ENCODE measurements at regions not wholly inside any gene's neighbourhood (a gene's known extent, or its start where the extent isn't known, plus 50 kb on each side); places are given as distances from the start of the nearest gene placed in this dataset.

DNA sequence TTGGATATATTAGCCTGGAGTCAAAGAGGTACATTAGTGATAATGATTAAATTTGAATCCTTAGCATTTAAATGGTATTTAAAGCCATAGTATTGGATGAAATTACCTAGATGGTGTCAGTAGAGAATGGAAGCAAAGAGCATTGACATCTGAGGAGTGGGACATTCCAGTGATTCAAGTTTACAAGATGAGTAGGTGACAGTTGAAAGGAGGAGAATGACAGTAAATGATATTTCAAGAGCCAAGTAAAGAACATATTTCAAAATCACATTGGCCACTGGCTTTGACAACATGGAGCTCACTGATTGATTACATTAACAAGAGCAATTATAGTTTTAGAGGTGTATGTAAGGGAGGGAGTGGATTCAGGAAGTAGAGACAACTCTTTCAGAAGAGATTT is 93.9 kb upstream of the MEF2C start:
- Histone ChIP-seq H3K4me1 (no peaks in the 10 kb centered on the region), H3K27ac (no peak overlapping the region), H3K27me3 (no peaks in the 10 kb centered on the region), H3K4me3 (no peak overlapping the region), H3K9me3 (no peaks in the 10 kb centered on the region), H3K36me3 (no peaks in the 10 kb centered on the region)
- TF ChIP-seq EP300 (IDR thresholded peaks at IDR 0.05; ENCODE audit: low read depth) (no peak), POLR2AphosphoS5 (IDR thresholded peaks at IDR 0.05) (no peak), CTCF (IDR thresholded peaks at IDR 0.05) (no peak), POLR2A (IDR thresholded peaks at IDR 0.05) (no peak)
- intact Hi-C loops (cut with DNase I; ENCODE audit: low total_unique reads) (no loop called here), in situ Hi-C loops (cut with MboI; ENCODE audit: low pct_ligation_motif_present in 1 of 4, low pct_unique_long_range_greater_than_20kb in 1 of 4, low sequenced_read_pairs in 3 of 4) (no loop called here)
- no peak for DNase-seq

GRCh38 chr5:88967633-88968585 is 84.9 kb upstream of the MEF2C start:
- DNase-seq: no peak
- H3K36me3 ChIP-seq: no peaks in the 10 kb centered on the region
- TF ChIP-seq POLR2AphosphoS5 (IDR thresholded peaks at IDR 0.05) (no peak), CTCF (IDR thresholded peaks at IDR 0.05) (no peak), EP300 (IDR thresholded peaks at IDR 0.05; ENCODE audit: low read depth) (no peak), POLR2A (IDR thresholded peaks at IDR 0.05) (no peak)
- H3K27ac ChIP-seq: no peak overlapping the region
- H3K9me3 ChIP-seq: no peaks in the 10 kb centered on the region
- 84 to 89% methylated on average over 3 of the region's 3 CpGs for WGBS, 2 donors (ENCODE audit: low coverage in 1 of 2)
- intact Hi-C loops (cut with DNase I; ENCODE audit: low total_unique reads): no loop called here
- H3K4me3 ChIP-seq: no peak overlapping the region
- H3K27me3 ChIP-seq: no peaks in the 10 kb centered on the region
- no peaks in the 10 kb centered on the region for H3K4me1 ChIP-seq
- in situ Hi-C loops (cut with MboI; ENCODE audit: low pct_ligation_motif_present in 1 of 4, low pct_unique_long_range_greater_than_20kb in 1 of 4, low sequenced_read_pairs in 3 of 4): no loop called here

- no peak for DNase-seq
- no peaks in the 10 kb centered on the region for H3K36me3 ChIP-seq
- H3K27me3 ChIP-seq: no peaks in the 10 kb centered on the region
- H3K9me3 ChIP-seq: no peaks in the 10 kb centered on the region
- intact Hi-C loops (cut with DNase I; ENCODE audit: low total_unique reads) (no loop called here), in situ Hi-C loops (cut with MboI; ENCODE audit: low pct_ligation_motif_present in 1 of 4, low pct_unique_long_range_greater_than_20kb in 1 of 4, low sequenced_read_pairs in 3 of 4) (no loop called here)
- no peak overlapping the region for H3K27ac ChIP-seq
- H3K4me3 ChIP-seq: no peak overlapping the region
- 60 to 63% methylated on average over 1 of the region's 1 CpG for WGBS, 2 donors (ENCODE audit: low coverage in 1 of 2)
- no peaks in the 10 kb centered on the region for H3K4me1 ChIP-seq
- TF ChIP-seq POLR2A (IDR thresholded peaks at IDR 0.05): no peak
- no peak for TF ChIP-seq CTCF (IDR thresholded peaks at IDR 0.05)
- no peak for TF ChIP-seq POLR2AphosphoS5 (IDR thresholded peaks at IDR 0.05)
- TF ChIP-seq EP300 (IDR thresholded peaks at IDR 0.05; ENCODE audit: low read depth): no peak
Measured at GRCh38 chr5:88964831-88965230, 81.8 kb upstream of the MEF2C start.

DNA sequence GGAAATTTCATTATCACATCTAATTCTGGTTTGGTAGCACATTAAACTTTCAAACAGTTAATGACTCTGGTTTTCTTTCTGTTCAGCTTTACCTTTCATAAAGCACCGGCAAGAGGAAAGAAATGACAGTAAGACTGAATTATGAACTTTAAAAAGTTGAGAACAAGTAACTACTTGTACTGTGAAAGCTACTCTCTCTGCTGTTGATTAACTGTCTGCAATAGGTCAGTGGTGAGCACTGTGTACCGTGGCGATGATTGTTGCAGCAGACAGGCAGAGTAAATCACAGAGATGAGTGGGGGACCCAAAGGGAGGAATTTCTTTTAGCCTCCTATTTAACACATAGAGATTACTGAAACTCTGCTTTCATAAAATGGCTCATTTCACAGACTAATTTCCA is 74.0 kb upstream of the MEF2C start:
- H3K4me1 ChIP-seq: peaks cover 0 to 8% (median 0%) of the 10 kb centered on the region in 4 donors
- H3K36me3 ChIP-seq: no peaks in the 10 kb centered on the region
- DNase-seq: no peak
- H3K4me3 ChIP-seq: no peak overlapping the region
- 68 to 77% methylated on average over 3 of the region's 3 CpGs for WGBS, 2 donors (ENCODE audit: low coverage in 1 of 2)
- H3K27ac ChIP-seq: no peak overlapping the region
- in situ Hi-C loops (cut with MboI; ENCODE audit: low pct_ligation_motif_present in 1 of 4, low pct_unique_long_range_greater_than_20kb in 1 of 4, low sequenced_read_pairs in 3 of 4): no loop called here
- H3K27me3 ChIP-seq: no peaks in the 10 kb centered on the region
- intact Hi-C loops (cut with DNase I; ENCODE audit: low total_unique reads): no loop called here
- TF ChIP-seq EP300 (IDR thresholded peaks at IDR 0.05; ENCODE audit: low read depth) (no peak), POLR2AphosphoS5 (IDR thresholded peaks at IDR 0.05) (no peak), POLR2A (IDR thresholded peaks at IDR 0.05) (no peak), CTCF (IDR thresholded peaks at IDR 0.05) (no peak)
- no peaks in the 10 kb centered on the region for H3K9me3 ChIP-seq
